Astrocyte (in vitro differentiated cells and primary cell): ENCODE measurements at regions not wholly inside any gene's neighbourhood (a gene's known extent, or its start where the extent isn't known, plus 50 kb on each side); places are given as distances from the start of the nearest gene placed in this dataset.
A peak's percentile ranks its signal among the peaks of the same experiment; 100 is the strongest.

Experiments used
- DNase-seq: peaks from one replicate; pipeline ENCODE4 v3.0.0-alpha.2; 2010; ENCODE audit warnings: low read depth
- FAIRE-seq: peaks from 2 replicates; lab custom pipeline; 2011; peaks lifted over from hg19 to GRCh38; lab: Jason Lieb, UNC
- H2AFZ ChIP-seq: 2 replicates; pipeline ENCODE4 v1.6.0; 2012; ENCODE audit warnings: low read depth, low read length, inconsistent platforms
- H3K27ac ChIP-seq: 2 replicates; pipeline ENCODE4 v1.5.1; 2011; ENCODE audit warnings: low read depth, low read length, inconsistent platforms
- H3K27me3 ChIP-seq: 2 replicates; pipeline ENCODE4 v1.6.0; 2011; ENCODE audit warnings: low read length, inconsistent platforms; ENCODE audit not compliant: insufficient read depth
- H3K36me3 ChIP-seq: 2 replicates; pipeline ENCODE4 v1.5.1; 2011; ENCODE audit warnings: low read length, inconsistent platforms; ENCODE audit not compliant: insufficient read depth
- H3K4me1 ChIP-seq: 2 replicates; pipeline ENCODE4 v1.5.1; 2011; ENCODE audit warnings: low read length, inconsistent platforms; ENCODE audit not compliant: insufficient read depth
- H3K4me2 ChIP-seq: 2 replicates; pipeline ENCODE4 v1.6.0; 2012; ENCODE audit warnings: low read length, inconsistent platforms
- H3K4me3 ChIP-seq: 2 replicates; pipeline ENCODE4 v1.5.1; 2011; ENCODE audit warnings: low read depth, mild to moderate bottlenecking, low read length, inconsistent platforms; ENCODE audit not compliant: insufficient read depth
- H3K79me2 ChIP-seq: 2 replicates; pipeline ENCODE4 v1.6.0; 2012; ENCODE audit warnings: mild to moderate bottlenecking, low read length, inconsistent platforms; ENCODE audit not compliant: insufficient read depth
- H3K9ac ChIP-seq: 2 replicates; pipeline ENCODE4 v1.6.0; 2012; ENCODE audit warnings: mild to moderate bottlenecking, low read length, inconsistent platforms
- H3K9me3 ChIP-seq: 2 replicates; pipeline ENCODE4 v1.5.1; 2012; ENCODE audit warnings: low read depth, mild to moderate bottlenecking, low read length, inconsistent platforms; ENCODE audit not compliant: insufficient read depth
- H4K20me1 ChIP-seq: 2 replicates; pipeline ENCODE4 v1.6.0; 2012; ENCODE audit warnings: low read length, inconsistent platforms; ENCODE audit not compliant: insufficient read depth
- H3K27ac Mint-ChIP-seq: one replicate; pipeline ENCODE4 v1.8.0; 2021; ENCODE audit warnings: mild to moderate bottlenecking, mixed read lengths; ENCODE audit not compliant: unreplicated experiment
- H3K27me3 Mint-ChIP-seq: one replicate; pipeline ENCODE4 v1.8.0; 2021; ENCODE audit warnings: low read depth, mixed read lengths; ENCODE audit not compliant: unreplicated experiment
- H3K36me3 Mint-ChIP-seq: one replicate; pipeline ENCODE4 v1.8.0; 2021; ENCODE audit warnings: low read depth, mixed read lengths; ENCODE audit not compliant: unreplicated experiment
- H3K4me1 Mint-ChIP-seq: one replicate; pipeline ENCODE4 v1.8.0; 2021; ENCODE audit warnings: low read depth, mixed read lengths; ENCODE audit not compliant: unreplicated experiment
- H3K4me3 Mint-ChIP-seq: one replicate; pipeline ENCODE4 v1.8.0; 2021; ENCODE audit warnings: mild to moderate bottlenecking, moderate library complexity, mixed read lengths; ENCODE audit not compliant: unreplicated experiment
- H3K9me3 Mint-ChIP-seq: one replicate; pipeline ENCODE4 v1.8.0; 2021; ENCODE audit warnings: mild to moderate bottlenecking, mixed read lengths; ENCODE audit not compliant: unreplicated experiment
- EZH2 ChIP-seq: IDR thresholded peaks from 2 replicates; pipeline ENCODE4 v1.6.1; 2012; ENCODE audit warnings: mild to moderate bottlenecking, low read length, inconsistent platforms; ENCODE audit not compliant: insufficient read depth
- TF ChIP-seq, protein P1 (sequence below): IDR thresholded peaks from 2 replicates; pipeline ENCODE4 v1.5.1; 2011; ENCODE audit warnings: low read depth, mild to moderate bottlenecking, inconsistent platforms, low read length, moderate library complexity; ENCODE audit not compliant: insufficient read depth

GRCh38 chr3:194929578-194929960, 243.9 kb downstream of the FAM43A start:
- Histone ChIP-seq H4K20me1 (no peaks in the 10 kb centered on the region), H3K36me3 (no peaks in the 10 kb centered on the region), H3K27ac (no peak overlapping the region), H3K9me3 (no peaks in the 10 kb centered on the region), H3K9ac (no peak overlapping the region), H3K4me1 (peaks cover 28% of the 10 kb centered on the region), H3K79me2 (no peaks in the 10 kb centered on the region), H3K27me3 (no peaks in the 10 kb centered on the region), H2AFZ (no peak overlapping the region), H3K4me3 (no peak overlapping the region), H3K4me2 (no peak overlapping the region)
- no peak for TF ChIP-seq EZH2
- TF ChIP-seq, protein P1, sequence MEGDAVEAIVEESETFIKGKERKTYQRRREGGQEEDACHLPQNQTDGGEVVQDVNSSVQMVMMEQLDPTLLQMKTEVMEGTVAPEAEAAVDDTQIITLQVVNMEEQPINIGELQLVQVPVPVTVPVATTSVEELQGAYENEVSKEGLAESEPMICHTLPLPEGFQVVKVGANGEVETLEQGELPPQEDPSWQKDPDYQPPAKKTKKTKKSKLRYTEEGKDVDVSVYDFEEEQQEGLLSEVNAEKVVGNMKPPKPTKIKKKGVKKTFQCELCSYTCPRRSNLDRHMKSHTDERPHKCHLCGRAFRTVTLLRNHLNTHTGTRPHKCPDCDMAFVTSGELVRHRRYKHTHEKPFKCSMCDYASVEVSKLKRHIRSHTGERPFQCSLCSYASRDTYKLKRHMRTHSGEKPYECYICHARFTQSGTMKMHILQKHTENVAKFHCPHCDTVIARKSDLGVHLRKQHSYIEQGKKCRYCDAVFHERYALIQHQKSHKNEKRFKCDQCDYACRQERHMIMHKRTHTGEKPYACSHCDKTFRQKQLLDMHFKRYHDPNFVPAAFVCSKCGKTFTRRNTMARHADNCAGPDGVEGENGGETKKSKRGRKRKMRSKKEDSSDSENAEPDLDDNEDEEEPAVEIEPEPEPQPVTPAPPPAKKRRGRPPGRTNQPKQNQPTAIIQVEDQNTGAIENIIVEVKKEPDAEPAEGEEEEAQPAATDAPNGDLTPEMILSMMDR, result no peak
- H3K36me3 Mint-ChIP-seq, result peaks cover 2% of the 10 kb centered on the region
- H3K27me3 Mint-ChIP-seq, result no peaks in the 10 kb centered on the region
- no peak overlapping the region for H3K4me3 Mint-ChIP-seq
- FAIRE-seq, result no peak
- H3K4me1 Mint-ChIP-seq, result peaks cover 37% of the 10 kb centered on the region
- peak overlapping the region; percentile 83 for H3K27ac Mint-ChIP-seq
- DNase-seq, result peak; percentile 20
- H3K9me3 Mint-ChIP-seq, result peaks cover 14% of the 10 kb centered on the region

GRCh38 chr3:194930377-194931204, 244.9 kb downstream of the FAM43A start:
- Mint-ChIP-seq H3K27me3 (no peaks in the 10 kb centered on the region), H3K9me3 (peaks cover 17% of the 10 kb centered on the region), H3K4me1 (peaks cover 37% of the 10 kb centered on the region), H3K27ac (peak overlapping the region; percentile 86), H3K36me3 (peaks cover 2% of the 10 kb centered on the region), H3K4me3 (peak overlapping the region; percentile 51)
- H2AFZ ChIP-seq, result no peak overlapping the region
- H3K4me3 ChIP-seq, result no peak overlapping the region
- peak; percentile 32 for FAIRE-seq
- H3K36me3 ChIP-seq, result no peaks in the 10 kb centered on the region
- no peaks in the 10 kb centered on the region for H3K79me2 ChIP-seq
- TF ChIP-seq, protein P1, result no peak
- no peak for TF ChIP-seq EZH2
- no peaks in the 10 kb centered on the region for H4K20me1 ChIP-seq
- H3K4me2 ChIP-seq, result peak overlapping the region; percentile 38
- H3K9me3 ChIP-seq, result no peaks in the 10 kb centered on the region
- no peak overlapping the region for H3K27ac ChIP-seq
- peak; percentile 87 for DNase-seq
- H3K9ac ChIP-seq, result no peak overlapping the region
- H3K4me1 ChIP-seq, result peaks cover 28% of the 10 kb centered on the region
- no peaks in the 10 kb centered on the region for H3K27me3 ChIP-seq

DNA sequence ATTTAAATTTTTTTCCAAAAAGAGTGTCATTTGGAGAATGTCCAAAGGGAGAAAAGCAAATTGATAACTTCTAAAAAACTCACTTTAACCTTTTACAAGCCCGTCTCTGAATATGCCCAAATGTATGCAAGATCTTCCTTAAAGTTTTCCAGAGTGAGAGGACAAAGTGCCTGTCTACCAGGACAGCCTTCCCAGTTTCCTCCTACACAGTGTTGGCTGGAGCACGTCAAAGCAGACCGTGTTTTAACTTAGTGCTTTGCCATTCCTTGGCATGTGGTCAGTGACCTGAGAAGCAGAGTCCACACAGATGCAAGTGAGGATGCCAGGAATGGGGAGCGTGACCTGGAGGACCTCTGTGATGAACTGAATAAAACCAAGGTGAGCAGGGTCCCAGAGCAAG, 245.7 kb downstream of the FAM43A start:
- Histone ChIP-seq H3K27me3 (no peaks in the 10 kb centered on the region), H3K27ac (no peak overlapping the region), H3K79me2 (no peaks in the 10 kb centered on the region), H3K9me3 (no peaks in the 10 kb centered on the region), H3K9ac (no peak overlapping the region), H4K20me1 (no peaks in the 10 kb centered on the region), H3K4me1 (peaks cover 28% of the 10 kb centered on the region), H3K4me3 (no peak overlapping the region), H2AFZ (no peak overlapping the region), H3K36me3 (no peaks in the 10 kb centered on the region), H3K4me2 (peak overlapping the region; percentile 38)
- peaks cover 37% of the 10 kb centered on the region for H3K4me1 Mint-ChIP-seq
- H3K9me3 Mint-ChIP-seq, result peaks cover 17% of the 10 kb centered on the region
- H3K27me3 Mint-ChIP-seq, result no peaks in the 10 kb centered on the region
- no peak overlapping the region for H3K4me3 Mint-ChIP-seq
- FAIRE-seq, result no peak
- peak; percentile 25 for DNase-seq
- H3K36me3 Mint-ChIP-seq, result peaks cover 2% of the 10 kb centered on the region
- H3K27ac Mint-ChIP-seq, result peak overlapping the region; percentile 38
- TF ChIP-seq, protein P1, result no peak
- no peak for TF ChIP-seq EZH2
